ENCODE measurements at regions not wholly inside any gene's neighbourhood (a gene's known extent, or its start where the extent isn't known, plus 50 kb on each side); places are given as distances from the start of the nearest gene placed in this dataset.

DNA sequence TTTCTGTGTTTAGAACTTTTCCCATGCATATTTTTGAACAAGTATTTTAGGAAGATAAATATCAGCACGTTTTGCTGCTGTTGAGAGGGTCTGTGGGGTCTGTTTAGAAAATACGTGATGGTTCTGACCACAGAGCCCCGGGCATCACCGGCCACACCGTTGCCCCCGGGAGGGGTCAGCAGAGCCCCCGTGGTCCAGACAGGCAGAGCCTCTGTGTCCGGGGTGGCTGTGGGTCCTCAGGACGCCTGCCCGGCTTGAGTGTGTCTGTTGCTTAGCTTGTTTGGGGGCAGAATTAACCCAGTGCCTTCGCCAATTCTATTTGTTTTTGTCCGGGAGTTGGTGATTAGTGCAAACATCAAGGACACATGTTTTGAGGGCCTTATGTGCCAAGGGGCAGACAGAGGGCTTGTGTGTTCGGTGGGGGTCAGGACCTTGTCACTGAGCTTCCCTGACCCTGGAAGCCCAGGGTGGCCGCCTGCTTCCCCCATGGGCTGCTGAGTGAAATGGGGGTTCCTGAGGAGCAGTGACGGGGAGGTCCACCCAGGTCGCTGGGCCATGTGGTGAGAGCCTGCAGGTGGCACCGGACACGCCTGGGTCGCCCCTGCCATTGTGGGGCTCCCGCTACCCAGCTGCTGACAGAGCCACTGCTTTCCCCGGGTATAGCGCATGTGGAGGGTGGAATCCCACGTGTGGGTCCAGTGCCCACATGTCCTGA is 122.2 kb downstream of the SIK1 start:
- ATAC-seq: no peak
- Histone ChIP-seq H3K4me3 (no peak overlapping the region), H3K36me3 (no peaks in the 10 kb centered on the region), H3K27ac (no peak overlapping the region), H3K9me3 (no peaks in the 10 kb centered on the region), H3K27me3 (no peaks in the 10 kb centered on the region), H3K4me1 (no peaks in the 10 kb centered on the region)
- intact Hi-C loops (cut with DNase I): no loop called here
- 52% methylated on average over 2 of the region's 23 CpGs for WGBS (ENCODE audit: insufficient coverage, low coverage, low lambda C conversion rate, missing lambda C conversion rate)
- DNase-seq: peak in 2 of 3 donors; percentile 11 to 50
- no peak for TF ChIP-seq POLR2A (IDR thresholded peaks at IDR 0.05)
- TF ChIP-seq, protein P1, sequence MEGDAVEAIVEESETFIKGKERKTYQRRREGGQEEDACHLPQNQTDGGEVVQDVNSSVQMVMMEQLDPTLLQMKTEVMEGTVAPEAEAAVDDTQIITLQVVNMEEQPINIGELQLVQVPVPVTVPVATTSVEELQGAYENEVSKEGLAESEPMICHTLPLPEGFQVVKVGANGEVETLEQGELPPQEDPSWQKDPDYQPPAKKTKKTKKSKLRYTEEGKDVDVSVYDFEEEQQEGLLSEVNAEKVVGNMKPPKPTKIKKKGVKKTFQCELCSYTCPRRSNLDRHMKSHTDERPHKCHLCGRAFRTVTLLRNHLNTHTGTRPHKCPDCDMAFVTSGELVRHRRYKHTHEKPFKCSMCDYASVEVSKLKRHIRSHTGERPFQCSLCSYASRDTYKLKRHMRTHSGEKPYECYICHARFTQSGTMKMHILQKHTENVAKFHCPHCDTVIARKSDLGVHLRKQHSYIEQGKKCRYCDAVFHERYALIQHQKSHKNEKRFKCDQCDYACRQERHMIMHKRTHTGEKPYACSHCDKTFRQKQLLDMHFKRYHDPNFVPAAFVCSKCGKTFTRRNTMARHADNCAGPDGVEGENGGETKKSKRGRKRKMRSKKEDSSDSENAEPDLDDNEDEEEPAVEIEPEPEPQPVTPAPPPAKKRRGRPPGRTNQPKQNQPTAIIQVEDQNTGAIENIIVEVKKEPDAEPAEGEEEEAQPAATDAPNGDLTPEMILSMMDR (IDR thresholded peaks at IDR 0.05): no peak

DNA sequence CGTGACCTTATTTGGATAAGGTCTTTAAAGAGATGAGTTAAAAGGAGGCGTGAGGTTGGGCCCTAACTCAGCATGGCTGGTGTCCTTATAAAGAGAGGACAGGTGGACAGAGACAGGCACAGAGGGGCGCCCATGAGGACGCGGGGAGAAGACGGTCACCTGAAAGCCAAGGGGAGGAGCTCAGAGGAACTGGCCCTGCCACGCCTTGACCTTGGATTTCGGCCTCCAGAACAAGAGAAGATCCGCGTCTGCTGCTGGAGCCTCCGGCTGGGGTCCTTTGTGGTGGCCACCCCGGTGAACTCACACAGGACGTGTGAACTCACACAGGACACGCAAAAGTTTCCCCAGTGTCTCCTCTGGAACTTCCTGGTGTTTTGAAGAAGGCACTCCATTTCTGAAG is 122.7 kb downstream of the SIK1 start:
- no peak for DNase-seq
- 83% methylated on average over 8 of the region's 14 CpGs for WGBS (ENCODE audit: insufficient coverage, low coverage, low lambda C conversion rate, missing lambda C conversion rate)
- ATAC-seq: no peak
- Histone ChIP-seq H3K27ac (no peak overlapping the region), H3K4me1 (no peaks in the 10 kb centered on the region), H3K4me3 (no peak overlapping the region), H3K27me3 (no peaks in the 10 kb centered on the region), H3K9me3 (no peaks in the 10 kb centered on the region), H3K36me3 (no peaks in the 10 kb centered on the region)
- TF ChIP-seq, protein P1 (IDR thresholded peaks at IDR 0.05): no peak
- TF ChIP-seq POLR2A (IDR thresholded peaks at IDR 0.05): no peak
- intact Hi-C loops (cut with DNase I): no loop called here

DNA sequence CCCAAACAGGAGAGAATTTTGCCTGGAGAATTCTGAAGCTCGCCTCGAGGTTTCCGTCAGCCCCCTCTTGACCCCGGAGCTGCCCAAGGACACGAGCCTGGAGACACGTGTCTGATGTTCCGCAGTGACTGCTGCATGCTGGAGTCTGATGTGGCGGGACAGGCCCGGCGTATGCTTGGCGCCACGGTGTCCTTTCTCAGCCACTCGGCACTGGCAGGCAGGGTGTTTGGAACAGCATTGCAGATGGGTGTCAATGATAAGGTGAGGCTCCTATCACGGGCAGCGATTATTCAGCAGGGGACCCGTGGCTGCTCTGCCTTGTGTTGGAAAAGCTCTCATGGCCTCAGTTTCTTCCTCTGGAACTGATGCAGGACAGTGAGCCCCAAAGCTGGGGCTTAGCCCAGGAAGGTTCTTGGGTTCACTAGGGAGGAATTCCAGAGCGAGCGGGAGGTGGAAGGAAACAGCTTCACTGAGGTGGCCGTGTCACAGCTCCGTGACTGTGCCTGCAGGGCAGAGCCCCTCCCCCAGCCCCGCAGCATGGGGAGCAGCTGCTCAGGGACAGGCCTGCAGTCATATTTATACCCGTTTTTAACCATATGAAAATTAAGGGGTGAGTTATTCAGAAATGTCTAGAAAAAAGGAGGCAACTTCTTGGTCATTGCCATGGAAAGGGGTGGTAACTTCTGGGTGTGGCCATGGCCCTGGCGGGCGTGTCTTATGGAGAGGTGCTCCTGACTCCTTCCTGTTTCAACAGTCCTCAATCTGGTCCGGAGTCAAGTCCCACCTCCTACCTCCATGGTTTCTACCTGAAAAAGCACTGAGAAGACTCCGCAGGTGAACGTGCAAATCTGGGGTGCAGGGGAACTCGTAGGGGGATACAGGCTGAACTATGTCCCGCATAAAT is 123.4 kb downstream of the SIK1 start:
- TF ChIP-seq POLR2A (IDR thresholded peaks at IDR 0.05): no peak
- TF ChIP-seq, protein P1 (IDR thresholded peaks at IDR 0.05): no peak
- DNase-seq (no peak), ATAC-seq (no peak)
- 76% methylated on average over 20 of the region's 29 CpGs for WGBS (ENCODE audit: insufficient coverage, low coverage, low lambda C conversion rate, missing lambda C conversion rate)
- Histone ChIP-seq H3K27me3 (no peaks in the 10 kb centered on the region), H3K4me3 (no peak overlapping the region), H3K4me1 (no peaks in the 10 kb centered on the region), H3K27ac (no peak overlapping the region), H3K36me3 (no peaks in the 10 kb centered on the region), H3K9me3 (no peaks in the 10 kb centered on the region)
- intact Hi-C loops (cut with DNase I): no loop called here

DNA sequence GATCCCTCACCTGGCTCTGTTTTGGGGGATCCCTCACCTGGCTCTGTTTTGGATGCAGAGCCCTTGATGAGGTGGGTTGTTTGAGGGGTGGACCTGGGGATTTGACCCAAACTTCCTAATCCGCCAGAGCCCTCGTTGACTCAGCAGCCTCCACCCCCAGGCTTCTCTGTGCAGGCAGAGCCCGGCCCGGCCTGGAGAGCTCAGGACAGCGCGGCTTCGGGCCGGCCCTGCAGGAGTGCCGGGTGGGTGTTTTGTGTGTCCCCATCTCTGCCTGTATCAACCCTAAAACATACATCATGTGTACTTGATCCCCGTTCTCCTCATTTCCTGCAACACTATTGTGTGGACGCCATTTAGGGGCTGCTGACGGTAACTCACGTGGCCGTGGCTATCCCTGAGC is 124.2 kb downstream of the SIK1 start:
- Histone ChIP-seq H3K27ac (no peak overlapping the region), H3K36me3 (no peaks in the 10 kb centered on the region), H3K9me3 (no peaks in the 10 kb centered on the region), H3K27me3 (no peaks in the 10 kb centered on the region), H3K4me3 (no peak overlapping the region), H3K4me1 (no peaks in the 10 kb centered on the region)
- no peak for TF ChIP-seq POLR2A (IDR thresholded peaks at IDR 0.05)
- TF ChIP-seq, protein P1 (IDR thresholded peaks at IDR 0.05): no peak
- ATAC-seq (no peak), DNase-seq (peak in 1 of 3 donors; percentile 47)
- WGBS (ENCODE audit: insufficient coverage, low coverage, low lambda C conversion rate, missing lambda C conversion rate): no CpG with 5 or more reads among the region's 14 CpGs
- intact Hi-C loops (cut with DNase I): no loop called here
